ENCODE measurements at regions not wholly inside any gene's neighbourhood (a gene's known extent, or its start where the extent isn't known, plus 50 kb on each side); places are given as distances from the start of the nearest gene placed in this dataset.

GRCh38 chr5:104353371-104353770, 790.8 kb upstream of the NUDT12 start:
- Mint-ChIP-seq H3K4me3 (no peak overlapping the region), H3K27ac (no peak overlapping the region), H3K4me1 (no peaks in the 10 kb centered on the region), H3K36me3 (no peaks in the 10 kb centered on the region), H3K9me3 (peaks cover 0 to 11% (median 3%) of the 10 kb centered on the region in 8 donors), H3K27me3 (no peaks in the 10 kb centered on the region)
- no peaks in the 10 kb centered on the region for H3K4me1 ChIP-seq (ENCODE audit: insufficient read depth, low read length)
- H3K9me3 ChIP-seq (ENCODE audit: control insufficient read depth in 1 of 2, low read length in 2 of 2): no peaks in the 10 kb centered on the region
- ChIA-PET CTCF (ENCODE audit: partially characterized antibody) (interaction anchor here (0.5 kb wide), 1 partner anchor 19 kb away, joined by 3 read pairs; no protein-coding TSS in a partner anchor), POLR2A (ENCODE audit: partially characterized antibody) (no interaction called here)
- intact Hi-C loops (cut with micrococcal nuclease): no loop called here
- no peak overlapping the region for H3K4me3 ChIP-seq (ENCODE audit: low read length in 2 of 2)
- no peak for DNase-seq
- no peaks in the 10 kb centered on the region for H3K36me3 ChIP-seq (ENCODE audit: insufficient read depth, low read length)
- H3K27me3 ChIP-seq (ENCODE audit: insufficient read depth, low read length): no peaks in the 10 kb centered on the region
- no peak overlapping the region for H3K27ac ChIP-seq (ENCODE audit: low read depth, low read length)

DNA sequence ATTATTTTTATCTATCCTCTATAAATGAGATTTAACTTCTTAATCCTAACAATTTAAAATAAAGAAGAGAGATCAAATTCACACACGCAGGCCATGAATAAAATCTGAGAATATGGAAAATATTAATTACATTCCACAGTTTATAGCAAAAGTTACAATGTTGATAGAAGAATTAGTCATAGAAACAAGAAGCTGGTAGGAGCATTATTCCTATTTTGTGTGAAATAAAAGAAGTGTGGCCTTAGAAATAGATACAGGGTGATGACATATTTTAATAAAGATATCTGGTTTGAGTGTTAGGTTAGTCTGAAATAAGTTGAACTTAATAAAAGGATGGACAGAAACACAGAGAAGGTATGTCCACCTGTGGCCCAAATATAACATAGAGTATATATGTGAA, 790.4 kb upstream of the NUDT12 start:
- no peaks in the 10 kb centered on the region for H3K27me3 Mint-ChIP-seq
- intact Hi-C loops (cut with micrococcal nuclease): no loop called here
- no peak overlapping the region for H3K4me3 Mint-ChIP-seq
- DNase-seq: no peak
- H3K9me3 ChIP-seq (ENCODE audit: control insufficient read depth in 1 of 2, low read length in 2 of 2): no peaks in the 10 kb centered on the region
- CTCF ChIA-PET (ENCODE audit: partially characterized antibody): no interaction called here
- H3K4me1 ChIP-seq (ENCODE audit: insufficient read depth, low read length): no peaks in the 10 kb centered on the region
- H3K36me3 ChIP-seq (ENCODE audit: insufficient read depth, low read length): no peaks in the 10 kb centered on the region
- POLR2A ChIA-PET (ENCODE audit: partially characterized antibody): no interaction called here
- H3K4me1 Mint-ChIP-seq: no peaks in the 10 kb centered on the region
- H3K27me3 ChIP-seq (ENCODE audit: insufficient read depth, low read length): no peaks in the 10 kb centered on the region
- H3K27ac Mint-ChIP-seq: no peak overlapping the region
- no peak overlapping the region for H3K27ac ChIP-seq (ENCODE audit: low read depth, low read length)
- no peak overlapping the region for H3K4me3 ChIP-seq (ENCODE audit: low read length in 2 of 2)
- H3K36me3 Mint-ChIP-seq: no peaks in the 10 kb centered on the region
- peaks cover 0 to 11% (median 3%) of the 10 kb centered on the region in 8 donors for H3K9me3 Mint-ChIP-seq

- H3K27ac Mint-ChIP-seq: no peak overlapping the region
- peaks cover 0 to 8% (median 4%) of the 10 kb centered on the region in 8 donors for H3K9me3 Mint-ChIP-seq
- POLR2A ChIA-PET (ENCODE audit: partially characterized antibody): no interaction called here
- Histone ChIP-seq H3K4me3 (ENCODE audit: low read length in 2 of 2) (no peak overlapping the region), H3K27ac (ENCODE audit: low read depth, low read length) (no peak overlapping the region), H3K36me3 (ENCODE audit: insufficient read depth, low read length) (no peaks in the 10 kb centered on the region), H3K4me1 (ENCODE audit: insufficient read depth, low read length) (no peaks in the 10 kb centered on the region), H3K27me3 (ENCODE audit: insufficient read depth, low read length) (no peaks in the 10 kb centered on the region), H3K9me3 (ENCODE audit: control insufficient read depth in 1 of 2, low read length in 2 of 2) (no peaks in the 10 kb centered on the region)
- H3K27me3 Mint-ChIP-seq: no peaks in the 10 kb centered on the region
- no peak overlapping the region for H3K4me3 Mint-ChIP-seq
- DNase-seq: no peak
- H3K36me3 Mint-ChIP-seq: no peaks in the 10 kb centered on the region
- intact Hi-C loops (cut with micrococcal nuclease): no loop called here
- CTCF ChIA-PET (ENCODE audit: partially characterized antibody): no interaction called here
- no peaks in the 10 kb centered on the region for H3K4me1 Mint-ChIP-seq
Measured at GRCh38 chr5:104347119-104347708, 784.6 kb upstream of the NUDT12 start.

DNA sequence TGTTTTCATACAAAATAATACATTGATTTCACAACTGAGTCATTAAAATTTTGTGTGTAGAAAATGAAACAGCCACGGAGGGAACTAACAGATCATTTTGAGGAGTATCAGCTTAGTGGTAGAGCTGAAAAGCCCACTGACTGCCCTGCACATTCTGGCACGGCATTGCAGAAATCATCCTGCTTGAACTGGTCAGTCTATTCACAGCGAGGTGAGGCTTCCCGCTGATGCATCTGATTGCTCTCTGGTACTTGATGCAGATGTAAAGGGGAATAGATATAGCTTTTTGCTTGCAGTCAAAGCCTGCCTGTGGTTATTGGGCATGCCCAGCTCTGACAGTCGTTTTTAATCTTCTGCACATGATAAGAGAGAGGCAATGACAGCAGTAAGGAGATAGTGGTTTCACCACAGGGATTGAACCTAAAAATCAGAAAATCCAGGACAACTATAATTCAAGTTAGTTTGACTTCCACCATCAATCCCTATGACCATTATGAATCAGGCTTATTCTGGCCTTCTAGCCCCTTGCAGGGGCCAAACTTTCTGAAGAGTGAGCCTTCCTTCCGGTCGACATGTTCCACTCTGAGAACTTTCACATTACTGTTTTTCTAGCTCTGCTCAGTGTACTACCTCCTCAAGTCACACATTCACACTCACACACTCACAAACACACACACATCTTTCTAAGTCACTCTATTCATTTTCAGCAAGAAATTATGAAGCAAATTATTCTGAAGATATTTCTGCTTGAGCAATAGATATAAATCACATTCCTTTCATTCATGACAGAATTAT, 782.8 kb upstream of the NUDT12 start:
- Mint-ChIP-seq H3K4me1 (no peaks in the 10 kb centered on the region), H3K9me3 (peaks cover 0 to 9% (median 5%) of the 10 kb centered on the region in 8 donors), H3K27me3 (no peaks in the 10 kb centered on the region), H3K27ac (no peak overlapping the region), H3K4me3 (no peak overlapping the region), H3K36me3 (no peaks in the 10 kb centered on the region)
- Histone ChIP-seq H3K4me1 (ENCODE audit: insufficient read depth, low read length) (no peaks in the 10 kb centered on the region), H3K27me3 (ENCODE audit: insufficient read depth, low read length) (no peaks in the 10 kb centered on the region), H3K27ac (ENCODE audit: low read depth, low read length) (no peak overlapping the region), H3K4me3 (ENCODE audit: low read length in 2 of 2) (no peak overlapping the region), H3K9me3 (ENCODE audit: control insufficient read depth in 1 of 2, low read length in 2 of 2) (no peaks in the 10 kb centered on the region), H3K36me3 (ENCODE audit: insufficient read depth, low read length) (no peaks in the 10 kb centered on the region)
- no peak for DNase-seq
- intact Hi-C loops (cut with micrococcal nuclease): no loop called here
- ChIA-PET CTCF (ENCODE audit: partially characterized antibody) (no interaction called here), POLR2A (ENCODE audit: partially characterized antibody) (no interaction called here)

- ChIA-PET CTCF (ENCODE audit: partially characterized antibody) (no interaction called here), POLR2A (ENCODE audit: partially characterized antibody) (no interaction called here)
- intact Hi-C loops (cut with micrococcal nuclease): no loop called here
- H3K36me3 Mint-ChIP-seq: no peaks in the 10 kb centered on the region
- H3K9me3 Mint-ChIP-seq: peaks cover 0 to 14% (median 5%) of the 10 kb centered on the region in 8 donors
- no peaks in the 10 kb centered on the region for H3K4me1 Mint-ChIP-seq
- no peak for DNase-seq
- Histone ChIP-seq H3K4me1 (ENCODE audit: insufficient read depth, low read length) (no peaks in the 10 kb centered on the region), H3K4me3 (ENCODE audit: low read length in 2 of 2) (no peak overlapping the region), H3K9me3 (ENCODE audit: control insufficient read depth in 1 of 2, low read length in 2 of 2) (no peaks in the 10 kb centered on the region), H3K36me3 (ENCODE audit: insufficient read depth, low read length) (no peaks in the 10 kb centered on the region), H3K27ac (ENCODE audit: low read depth, low read length) (no peak overlapping the region), H3K27me3 (ENCODE audit: insufficient read depth, low read length) (no peaks in the 10 kb centered on the region)
- H3K27me3 Mint-ChIP-seq: no peaks in the 10 kb centered on the region
- no peak overlapping the region for H3K4me3 Mint-ChIP-seq
- H3K27ac Mint-ChIP-seq: no peak overlapping the region
Measured at GRCh38 chr5:104344809-104345208, 782.2 kb upstream of the NUDT12 start.

- Mint-ChIP-seq H3K27ac (no peak overlapping the region), H3K36me3 (no peaks in the 10 kb centered on the region), H3K4me3 (no peak overlapping the region), H3K4me1 (no peaks in the 10 kb centered on the region), H3K27me3 (no peaks in the 10 kb centered on the region), H3K9me3 (peaks cover 3 to 16% (median 5%) of the 10 kb centered on the region in 8 donors)
- H3K27me3 ChIP-seq (ENCODE audit: insufficient read depth, low read length): no peaks in the 10 kb centered on the region
- H3K4me3 ChIP-seq (ENCODE audit: low read length in 2 of 2): no peak overlapping the region
- CTCF ChIA-PET (ENCODE audit: partially characterized antibody): no interaction called here
- H3K36me3 ChIP-seq (ENCODE audit: insufficient read depth, low read length): no peaks in the 10 kb centered on the region
- DNase-seq: no peak
- POLR2A ChIA-PET (ENCODE audit: partially characterized antibody): no interaction called here
- no peak overlapping the region for H3K27ac ChIP-seq (ENCODE audit: low read depth, low read length)
- H3K9me3 ChIP-seq (ENCODE audit: control insufficient read depth in 1 of 2, low read length in 2 of 2): no peaks in the 10 kb centered on the region
- H3K4me1 ChIP-seq (ENCODE audit: insufficient read depth, low read length): no peaks in the 10 kb centered on the region
- intact Hi-C loops (cut with micrococcal nuclease): no loop called here
Measured at GRCh38 chr5:104327801-104328200, 765.2 kb upstream of the NUDT12 start.

- Mint-ChIP-seq H3K4me1 (no peaks in the 10 kb centered on the region), H3K9me3 (peaks cover 2 to 15% (median 7%) of the 10 kb centered on the region in 8 donors), H3K27me3 (no peaks in the 10 kb centered on the region), H3K27ac (no peak overlapping the region), H3K4me3 (no peak overlapping the region), H3K36me3 (no peaks in the 10 kb centered on the region)
- ChIA-PET POLR2A (ENCODE audit: partially characterized antibody) (no interaction called here), CTCF (ENCODE audit: partially characterized antibody) (no interaction called here)
- H3K27me3 ChIP-seq (ENCODE audit: insufficient read depth, low read length): no peaks in the 10 kb centered on the region
- intact Hi-C loops (cut with micrococcal nuclease): no loop called here
- H3K27ac ChIP-seq (ENCODE audit: low read depth, low read length): no peak overlapping the region
- H3K9me3 ChIP-seq (ENCODE audit: control insufficient read depth in 1 of 2, low read length in 2 of 2): no peaks in the 10 kb centered on the region
- no peaks in the 10 kb centered on the region for H3K36me3 ChIP-seq (ENCODE audit: insufficient read depth, low read length)
- no peak overlapping the region for H3K4me3 ChIP-seq (ENCODE audit: low read length in 2 of 2)
- no peaks in the 10 kb centered on the region for H3K4me1 ChIP-seq (ENCODE audit: insufficient read depth, low read length)
- no peak for DNase-seq
Measured at GRCh38 chr5:104326966-104327365, 764.4 kb upstream of the NUDT12 start.
